NCI-H446 treated with DMSO at 0.1 percent for 48 hours (cell line): ENCODE measurements at regions not wholly inside any gene's neighbourhood (a gene's known extent, or its start where the extent isn't known, plus 50 kb on each side); places are given as distances from the start of the nearest gene placed in this dataset.

Source experiments
- DNase-seq: peaks from one replicate; lab custom pipeline; 2025; lab: John Stamatoyannopoulos, UW

DNA sequence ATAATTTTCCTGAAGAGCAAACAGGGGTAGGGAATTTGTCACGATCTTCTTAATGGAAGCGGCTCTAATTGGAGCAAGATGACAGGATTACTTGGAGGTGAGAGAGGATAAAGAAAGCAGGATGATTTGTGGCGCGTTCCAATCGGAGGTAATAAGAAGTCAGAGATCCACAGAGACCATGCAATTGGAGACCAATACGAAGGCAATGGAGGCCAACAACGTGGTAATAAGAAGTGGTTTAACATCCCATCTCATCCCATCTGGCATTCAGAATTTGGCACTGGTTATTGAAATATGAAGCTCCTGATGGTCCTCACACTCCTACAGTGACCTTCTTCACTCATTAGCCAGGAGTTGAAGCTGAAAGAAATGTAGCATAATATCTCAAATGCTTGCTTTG lies 130.6 kb downstream of the DLEU7 start:
- peak; percentile 90 for DNase-seq

DNA sequence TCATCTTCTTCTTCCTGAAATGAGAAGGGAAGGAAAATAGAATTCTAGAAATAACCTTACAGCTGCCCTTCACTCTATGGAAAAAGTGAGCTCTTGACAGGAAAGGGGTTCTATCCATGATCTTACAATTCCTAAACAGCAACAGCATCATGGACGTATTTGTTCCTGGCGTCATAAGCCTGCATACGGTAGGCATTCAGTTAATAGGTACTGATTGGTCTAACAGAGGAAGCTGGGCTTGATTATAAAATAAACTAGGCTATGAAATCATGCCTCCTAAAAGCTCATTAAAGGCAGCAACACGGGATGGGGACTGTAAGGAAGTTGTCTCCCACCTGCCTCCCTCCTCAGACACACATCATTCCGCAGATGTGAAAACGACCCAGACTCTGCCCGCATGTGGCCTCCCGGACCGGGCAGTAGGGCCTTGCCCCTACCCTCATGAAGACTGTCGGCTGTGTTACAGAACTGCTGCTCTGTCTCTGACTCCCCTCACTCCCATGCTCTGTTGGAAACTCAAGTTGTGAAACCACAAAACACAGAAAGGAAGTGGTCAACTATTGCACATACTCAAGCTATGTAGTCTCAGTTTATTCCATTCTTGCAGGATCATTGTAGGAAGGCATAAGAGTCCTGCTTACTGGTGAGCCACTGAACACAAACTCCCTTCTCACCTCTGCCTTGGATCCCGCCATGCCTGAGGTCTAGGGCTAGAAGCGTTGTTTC lies 129.8 kb downstream of the DLEU7 start:
- no peak for DNase-seq

DNA sequence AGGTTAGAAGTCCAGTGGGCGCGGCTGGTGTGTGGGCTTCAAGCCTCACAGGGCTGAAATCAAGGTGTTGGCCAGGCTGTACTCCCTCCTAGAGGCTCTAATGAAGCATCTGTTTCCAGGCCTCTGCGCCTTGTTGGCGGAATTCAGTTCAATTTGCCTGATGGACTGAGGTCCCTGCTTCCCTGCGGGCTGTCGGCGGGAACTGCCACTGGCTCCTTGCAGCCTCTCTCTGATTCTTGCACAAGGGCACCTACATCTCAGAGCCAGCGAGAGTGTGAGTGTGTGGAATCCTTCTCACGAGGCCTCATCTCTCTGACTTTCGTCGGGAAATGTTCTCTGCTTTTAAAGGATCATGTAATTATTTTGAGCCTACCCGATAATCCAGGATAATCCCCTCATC lies 128.6 kb downstream of the DLEU7 start:
- DNase-seq, result no peak

DNA sequence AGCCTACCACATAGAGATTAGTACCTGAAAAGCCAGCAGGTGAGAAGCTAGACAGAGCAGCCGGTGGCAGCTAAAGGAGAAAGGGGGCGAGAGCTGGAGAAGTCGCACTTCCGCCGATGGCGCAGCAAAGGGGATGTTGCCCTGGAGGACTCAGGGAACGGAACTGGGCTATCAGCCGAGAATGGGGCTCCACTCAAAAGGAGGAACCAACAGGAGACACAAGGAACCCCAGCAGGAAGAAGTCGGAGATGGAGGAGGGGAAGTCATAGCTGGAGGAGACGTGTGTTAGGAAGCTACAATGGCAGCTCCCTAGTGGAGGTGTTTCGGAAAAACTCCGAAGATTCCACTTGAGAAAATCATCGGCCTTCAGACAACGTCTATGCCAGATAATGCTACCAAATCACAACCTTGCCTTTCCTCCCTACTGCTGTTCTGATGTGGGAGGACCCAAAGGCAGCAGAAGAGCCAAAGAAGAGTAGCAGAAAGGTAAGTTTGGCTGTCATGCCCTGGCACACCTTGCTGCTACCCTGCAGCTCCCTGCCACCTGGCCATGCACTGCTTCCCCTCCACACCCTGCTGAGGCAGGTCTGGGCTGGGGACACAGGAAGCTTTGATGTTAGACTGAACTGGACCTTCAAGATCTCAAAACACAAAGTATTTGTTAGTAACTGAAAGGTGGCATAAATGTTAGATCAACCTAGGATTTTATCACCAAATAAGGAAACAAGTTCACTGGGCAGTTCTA lies 127.9 kb downstream of the DLEU7 start:
- no peak for DNase-seq

DNA sequence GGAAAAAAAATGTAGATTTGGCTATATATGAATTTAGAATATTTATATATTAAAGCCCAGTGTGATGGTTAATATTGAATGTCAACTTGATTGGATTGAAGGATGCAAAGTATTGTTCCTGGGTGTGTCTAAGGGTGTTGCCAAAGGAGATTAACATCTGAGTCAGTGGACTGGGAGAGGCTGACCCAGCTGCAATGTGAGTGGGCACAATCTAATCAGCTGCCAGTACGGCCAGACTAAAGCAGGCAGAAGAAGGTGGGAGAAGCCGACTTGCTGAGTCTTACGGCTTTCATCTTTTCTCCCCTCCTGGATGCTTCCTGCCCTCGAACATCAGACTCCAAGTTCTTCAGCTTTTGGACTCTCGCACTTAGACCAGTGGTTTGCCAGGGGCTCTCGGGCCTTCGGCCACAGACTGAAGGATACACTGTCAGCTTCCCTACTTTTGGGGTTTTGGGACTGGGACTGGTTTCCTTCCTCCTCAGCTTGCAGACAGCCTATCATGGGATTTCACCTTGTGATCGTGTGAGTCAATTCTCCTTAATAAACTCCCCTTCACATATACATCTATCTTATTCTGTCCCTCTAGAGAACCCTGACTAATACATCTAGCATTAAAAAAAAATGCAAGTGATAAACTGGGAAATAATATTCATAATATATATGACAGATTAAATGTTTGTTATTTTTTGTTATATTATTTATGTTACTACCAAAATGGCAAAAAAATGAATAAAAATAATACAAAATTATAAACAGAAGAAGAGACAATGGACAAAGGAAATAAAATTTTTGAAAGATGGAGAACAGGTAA lies 122.4 kb downstream of the DLEU7 start:
- no peak for DNase-seq

DNA sequence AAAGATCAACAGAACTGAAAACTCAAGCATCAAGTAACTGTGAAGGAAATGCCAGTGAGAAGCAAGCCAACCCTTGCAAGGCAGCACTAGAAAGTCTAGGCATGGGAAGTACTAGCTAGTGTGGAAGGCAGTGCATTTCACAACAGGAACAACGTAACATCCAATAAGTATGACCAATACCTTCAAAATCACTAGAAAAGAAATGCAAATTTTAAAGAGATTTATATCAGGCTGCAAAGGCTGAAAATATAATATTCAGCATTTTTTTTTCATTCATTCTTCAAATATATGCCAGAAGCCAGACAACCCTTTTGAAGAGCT lies 121.9 kb downstream of the DLEU7 start:
- DNase-seq, result no peak

DNA sequence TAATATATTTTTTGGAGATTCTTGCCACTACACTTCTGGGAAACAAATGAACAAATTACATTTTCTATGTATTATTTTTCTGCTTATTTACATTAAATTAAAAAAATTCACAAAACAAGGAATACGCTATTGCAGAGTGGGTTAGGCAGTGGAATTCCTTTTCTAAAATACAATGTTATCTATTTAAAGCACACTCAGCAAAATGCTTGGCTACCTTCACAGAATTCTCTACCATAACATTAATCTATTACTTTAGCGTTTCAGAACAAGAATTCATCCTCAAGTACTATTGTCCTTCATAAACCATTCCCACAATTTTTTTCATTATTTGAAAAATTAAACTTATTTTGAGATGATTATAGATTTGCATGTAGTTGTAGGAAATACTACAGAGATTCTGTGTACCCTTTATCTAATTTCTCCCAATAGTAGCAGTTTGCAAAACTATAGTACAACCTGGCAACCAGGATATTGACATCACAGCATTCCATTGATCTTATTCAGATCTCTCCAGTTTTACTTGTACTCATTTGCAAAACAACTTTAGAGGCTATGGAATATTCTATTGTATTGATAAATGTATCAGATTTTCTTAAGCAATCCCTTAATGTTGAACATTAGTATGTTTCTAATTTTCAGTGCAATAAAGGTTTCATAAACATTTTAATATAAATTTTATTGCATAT lies 120.9 kb downstream of the DLEU7 start:
- no peak for DNase-seq

DNA sequence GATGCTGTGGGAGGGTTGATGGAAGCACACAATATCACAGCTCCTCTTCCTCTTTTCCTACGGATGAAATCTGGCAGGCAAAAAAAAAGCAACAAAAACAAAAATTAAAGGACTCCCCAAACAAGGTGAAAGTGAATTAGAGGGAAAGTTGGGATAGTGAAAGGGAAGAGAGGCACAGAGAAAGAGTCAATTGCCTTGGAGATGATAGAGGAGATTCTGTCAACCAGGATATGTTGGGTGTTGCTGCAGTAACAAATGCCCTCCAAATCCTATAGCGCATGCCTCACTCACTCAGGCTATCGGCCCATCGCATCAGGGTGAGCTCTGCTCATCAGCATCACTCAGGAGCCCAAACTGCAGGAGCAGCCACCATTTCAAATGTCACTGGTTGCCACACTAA lies 119.1 kb downstream of the DLEU7 start:
- DNase-seq, result no peak

DNA sequence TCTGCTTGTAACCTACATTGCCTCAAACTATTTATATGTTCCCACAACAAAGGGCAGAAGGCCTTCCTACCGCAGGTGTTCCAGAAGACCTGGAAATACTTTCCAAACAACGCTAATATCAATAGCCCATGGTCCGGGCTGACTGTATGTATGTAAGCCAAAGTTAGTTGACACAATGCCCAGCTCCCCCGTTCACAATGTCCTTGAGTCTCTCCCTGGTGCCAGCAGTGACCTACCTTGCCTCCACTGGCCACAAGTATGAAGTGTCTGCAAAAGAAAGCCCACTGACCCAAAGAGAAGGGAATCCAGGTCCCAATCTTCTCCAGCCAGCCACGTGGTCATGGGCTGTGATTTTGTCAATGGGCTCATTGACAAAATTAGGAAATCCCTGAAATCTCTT lies 118.6 kb downstream of the DLEU7 start:
- no peak for DNase-seq

DNA sequence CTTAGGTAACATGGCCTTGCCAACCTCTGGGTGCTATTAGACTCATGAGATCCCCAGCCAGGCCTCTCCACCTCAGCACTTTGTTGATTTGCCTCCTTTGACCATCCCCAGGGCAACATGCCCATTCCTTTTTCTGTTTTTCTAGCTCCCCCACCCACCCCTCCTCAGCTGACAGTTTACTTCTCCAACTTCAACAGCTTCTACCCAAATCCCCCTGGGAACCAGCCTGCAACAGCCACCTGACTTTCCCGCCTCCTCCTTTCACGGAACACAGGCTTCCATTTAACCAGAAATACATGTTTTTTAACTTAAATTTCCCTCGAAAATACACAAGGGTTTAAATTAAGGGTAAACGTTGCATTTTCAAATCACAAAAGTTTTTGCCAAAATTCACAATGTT lies 117.3 kb downstream of the DLEU7 start:
- no peak for DNase-seq

DNA sequence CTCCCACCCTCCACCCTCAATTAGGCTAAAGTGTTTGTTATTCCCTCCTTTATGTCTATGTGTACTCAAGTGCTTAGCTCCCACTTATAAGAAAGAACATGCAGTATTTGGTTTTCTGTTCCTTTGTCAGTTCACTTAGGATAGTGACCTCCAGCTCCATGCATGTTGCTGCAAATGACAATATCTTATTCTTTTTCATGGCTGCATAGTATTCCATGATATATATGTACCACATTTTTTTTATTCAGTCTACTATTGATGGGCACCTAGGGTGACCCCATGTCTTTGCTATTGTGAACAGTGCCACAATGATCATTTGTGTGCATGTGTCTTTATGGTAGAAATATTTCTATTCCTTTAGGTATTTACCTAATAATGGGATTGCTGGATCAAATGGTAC lies 114.3 kb downstream of the DLEU7 start:
- DNase-seq, result no peak

DNA sequence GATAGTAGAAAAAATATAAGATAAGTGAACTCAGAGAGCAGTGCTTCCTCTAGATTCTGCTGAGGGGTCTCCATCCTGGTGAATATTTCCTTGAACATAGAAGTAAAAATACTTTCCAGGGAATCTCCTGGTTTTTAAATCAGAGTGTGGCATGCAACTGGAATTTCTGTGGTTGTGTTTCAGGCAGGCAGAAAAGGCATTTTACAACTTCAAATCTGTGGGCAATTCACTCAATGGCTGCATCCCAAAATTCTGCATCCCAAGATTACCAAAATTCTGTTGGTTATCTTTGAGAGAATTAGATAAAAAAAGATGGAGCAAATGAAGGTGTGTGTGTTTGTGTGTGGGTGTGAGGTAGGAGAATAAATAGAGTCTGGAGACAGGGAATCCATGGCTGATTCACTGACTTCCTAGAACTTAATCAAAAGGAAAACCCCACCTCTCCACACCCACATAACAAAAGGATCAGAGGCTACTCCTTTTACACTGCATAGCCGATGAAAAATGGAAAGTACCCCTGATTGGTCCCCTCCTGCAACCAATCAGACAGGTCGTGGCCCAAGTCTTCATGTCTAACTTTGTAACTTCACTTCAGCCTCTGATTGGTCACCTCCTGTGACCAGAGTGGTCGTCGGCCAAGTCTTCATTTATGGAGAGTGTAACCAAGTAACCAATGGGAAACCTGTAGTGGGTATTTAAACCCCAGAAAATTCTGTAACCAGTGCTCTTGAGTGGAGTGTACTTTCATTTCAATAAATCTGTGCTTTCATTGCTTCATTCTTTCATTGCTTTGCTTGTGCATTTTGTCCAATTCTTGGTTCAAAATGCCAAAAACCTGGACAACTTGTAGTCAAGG lies 112.8 kb downstream of the DLEU7 start:
- no peak for DNase-seq

DNA sequence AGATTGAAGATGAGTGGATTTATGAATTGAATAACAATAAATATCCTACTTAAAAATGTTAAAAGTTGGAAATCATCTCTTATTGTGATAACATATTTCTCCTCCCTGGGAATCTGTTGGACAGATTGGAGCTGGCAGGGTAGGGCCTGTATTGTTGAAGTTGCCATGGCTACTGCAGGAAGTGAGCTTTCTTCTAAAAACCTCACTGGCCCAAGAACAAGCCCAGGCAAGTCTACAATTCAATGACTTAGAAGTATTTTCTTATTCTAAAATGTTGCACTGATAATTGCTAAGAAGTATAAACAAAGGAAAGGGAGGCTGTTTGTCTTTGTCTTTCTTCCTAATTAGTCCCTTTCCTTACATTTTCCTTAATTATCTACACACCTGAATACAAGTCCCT lies 112.1 kb downstream of the DLEU7 start:
- peak; percentile 16 for DNase-seq

DNA sequence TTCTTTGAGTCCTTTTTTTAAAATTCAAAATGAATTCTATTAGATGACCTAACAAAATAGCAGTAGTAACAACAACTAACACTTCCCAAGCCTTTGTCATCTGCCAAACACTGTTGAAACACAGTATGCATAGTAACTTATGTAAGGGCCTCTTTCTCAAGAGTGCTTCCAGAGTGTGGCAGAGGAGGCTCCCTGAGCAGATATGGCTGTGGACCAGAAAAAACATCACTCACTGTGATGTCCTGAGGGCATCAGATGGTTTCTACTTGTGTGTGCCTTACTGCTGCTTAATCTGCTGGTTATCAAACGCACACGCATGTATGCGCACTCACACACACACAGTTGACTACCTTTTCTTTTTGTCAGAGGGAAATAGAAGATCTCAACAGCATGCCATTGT lies 110.8 kb downstream of the DLEU7 start:
- no peak for DNase-seq

DNA sequence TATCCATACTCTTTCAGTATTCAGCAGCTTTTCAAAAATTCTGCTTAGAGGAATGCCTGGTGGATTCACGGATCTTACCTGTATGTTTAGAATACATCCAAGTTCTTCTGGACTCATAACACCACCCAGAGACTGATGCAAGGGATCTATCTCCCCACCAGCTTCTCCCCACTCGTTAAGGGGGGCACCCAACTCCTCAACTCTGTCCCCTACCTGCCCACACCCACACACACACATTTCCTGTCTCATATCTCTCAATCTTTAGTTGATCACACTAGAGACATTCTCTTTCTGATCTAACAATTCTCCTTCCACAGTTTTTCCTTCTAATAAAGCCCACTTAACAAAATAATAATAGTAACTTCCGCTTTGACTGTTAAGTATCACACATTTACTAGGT lies 110.1 kb downstream of the DLEU7 start:
- DNase-seq, result no peak

DNA sequence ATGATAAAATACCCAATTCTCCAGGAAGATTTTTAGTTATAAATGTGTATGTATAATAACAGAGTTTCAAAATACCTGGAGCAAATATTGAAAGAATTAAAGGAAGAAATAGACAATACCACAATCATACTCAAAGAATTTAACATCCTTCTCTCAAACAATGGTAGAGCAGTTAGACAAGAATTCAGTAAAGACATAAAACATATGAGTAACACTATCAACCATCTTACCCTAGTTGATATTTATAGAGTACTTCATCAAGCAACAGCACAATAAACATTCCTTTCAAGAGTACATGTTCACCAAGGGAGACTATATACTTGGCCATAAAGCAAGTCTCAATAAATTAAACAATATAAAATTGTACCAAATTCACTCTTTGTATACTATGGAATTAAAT lies 108.4 kb downstream of the DLEU7 start:
- no peak for DNase-seq

DNA sequence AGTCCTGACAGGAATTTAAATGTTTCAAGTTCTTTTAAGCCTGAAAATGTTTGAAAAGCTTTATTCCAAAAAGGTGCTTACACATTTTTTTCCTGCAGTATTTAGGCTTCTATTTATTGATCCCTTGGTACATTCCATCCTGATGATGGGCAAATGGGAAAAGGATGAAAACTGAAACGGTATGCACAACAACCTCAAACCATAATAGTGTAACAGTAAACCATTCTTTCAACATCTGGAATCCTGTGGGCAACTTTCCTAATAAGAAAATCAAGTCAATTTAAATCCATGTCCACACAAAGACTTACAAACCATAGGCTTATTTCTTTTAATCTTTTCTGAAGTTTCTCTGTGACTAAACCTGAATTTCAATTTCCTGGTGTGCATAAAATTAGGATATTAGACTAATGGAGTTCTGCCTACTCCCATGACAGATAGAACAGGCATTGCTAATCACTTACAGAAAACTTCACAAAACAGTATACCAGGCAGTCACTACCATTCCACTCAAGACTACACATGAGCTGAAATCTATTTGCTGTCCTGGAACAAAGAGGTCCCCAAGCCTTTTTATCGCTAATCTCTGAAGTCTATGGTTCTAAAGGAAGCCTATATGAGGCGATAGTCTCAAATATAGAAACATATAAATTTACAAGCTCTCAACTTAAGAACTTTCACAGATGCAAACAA lies 103.3 kb downstream of the DLEU7 start:
- no peak for DNase-seq

DNA sequence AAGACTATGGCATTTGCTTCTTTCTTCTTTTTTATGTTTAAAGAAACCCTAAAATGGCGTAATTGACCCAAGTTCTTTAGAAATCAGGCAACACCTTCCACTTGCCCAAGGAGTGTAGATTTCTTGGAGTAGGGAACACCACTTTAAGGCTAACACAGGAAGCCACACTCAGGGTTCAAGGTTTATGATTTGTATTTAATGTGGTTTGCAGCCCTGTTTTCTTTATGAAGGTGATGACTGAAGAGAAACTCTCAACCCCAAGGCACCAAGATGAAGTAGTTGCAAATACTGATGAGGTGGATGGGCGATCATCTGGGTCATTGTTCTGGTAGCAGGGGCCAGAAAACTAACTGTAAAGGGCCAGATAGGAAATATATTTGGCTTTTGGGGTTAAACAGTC lies 101.1 kb downstream of the DLEU7 start:
- DNase-seq, result no peak

DNA sequence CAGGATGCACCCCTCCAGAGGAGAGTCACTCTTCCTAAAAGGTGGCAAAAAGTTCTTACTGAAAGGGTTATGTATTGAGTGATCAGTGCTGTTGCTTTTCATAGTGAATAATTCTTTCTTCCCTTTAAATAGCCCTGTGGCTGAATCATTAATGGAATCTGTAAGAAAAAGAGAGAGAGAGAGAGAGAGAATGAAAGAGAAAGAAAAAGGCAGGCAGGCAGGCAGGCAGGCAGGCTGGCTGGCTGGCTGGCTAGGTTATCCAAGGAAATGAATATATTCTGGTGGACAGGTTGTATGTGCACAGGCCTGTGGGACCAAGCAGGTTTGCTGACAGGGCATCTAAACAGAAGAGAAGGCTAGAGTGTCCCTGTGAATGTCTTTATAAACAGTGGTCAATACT lies 100.5 kb downstream of the DLEU7 start:
- no peak for DNase-seq

DNA sequence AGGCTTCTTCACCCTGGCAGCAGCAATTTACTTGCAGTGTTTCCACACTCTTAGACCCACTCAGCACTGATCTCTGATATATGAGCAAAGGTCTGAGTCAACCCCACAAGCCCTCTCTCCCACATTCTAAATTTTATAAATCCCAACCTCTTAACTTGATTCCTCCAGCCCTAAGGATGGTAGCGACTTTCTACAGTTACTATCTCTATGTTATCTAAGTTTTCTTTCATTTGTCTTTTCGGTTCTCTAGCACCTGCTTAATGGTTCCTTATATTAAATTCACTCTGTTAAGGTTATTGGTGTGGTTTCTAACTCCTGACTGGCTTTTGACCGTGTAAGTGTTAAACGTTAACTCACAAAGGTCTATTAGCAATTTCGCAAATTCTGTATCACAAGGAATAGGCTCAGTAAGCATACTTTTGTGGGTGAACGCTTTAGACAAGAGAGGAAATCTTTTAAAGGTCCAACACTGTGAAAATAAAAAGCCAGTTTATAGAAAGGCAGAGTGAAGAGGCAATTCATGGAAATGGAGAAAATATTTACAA lies 99.3 kb downstream of the DLEU7 start:
- no peak for DNase-seq
